ENCODE measurements at regions not wholly inside any gene's neighbourhood (a gene's known extent, or its start where the extent isn't known, plus 50 kb on each side); places are given as distances from the start of the nearest gene placed in this dataset.
"Not testable (repeated sequence)": the region's sequence is repeated elsewhere in the genome, so short reads cannot be mapped to it uniquely, and the experiment has no call there.

- no peak for DNase-seq (ENCODE audit: low spot score)
Observed at GRCh38 chr11:87548797-87549196, 511.1 kb downstream of the TMEM135 start.

- no peak for DNase-seq (ENCODE audit: low spot score)
Observed at GRCh38 chr11:87545858-87546257, 508.1 kb downstream of the TMEM135 start.

GRCh38 chr11:87539596-87539995 is 501.9 kb downstream of the TMEM135 start:
- DNase-seq (ENCODE audit: low spot score) = no peak

- DNase-seq (ENCODE audit: low spot score) = no peak
Observed at GRCh38 chr11:87536565-87536964, 498.8 kb downstream of the TMEM135 start.

GRCh38 chr11:87536016-87536415 is 498.3 kb downstream of the TMEM135 start:
- no peak for DNase-seq (ENCODE audit: low spot score)

GRCh38 chr11:87535513-87535912 is 497.8 kb downstream of the TMEM135 start:
- no peak for DNase-seq (ENCODE audit: low spot score)

- not testable (repeated sequence) for DNase-seq (ENCODE audit: low spot score)
Observed at GRCh38 chr11:87531835-87532234, 494.1 kb downstream of the TMEM135 start.

GRCh38 chr11:87529486-87529885 is 491.8 kb downstream of the TMEM135 start:
- DNase-seq (ENCODE audit: low spot score) = no peak

- no peak for DNase-seq (ENCODE audit: low spot score)
Observed at GRCh38 chr11:87528752-87529151, 491.0 kb downstream of the TMEM135 start.

- DNase-seq (ENCODE audit: low spot score) = no peak
Observed at GRCh38 chr11:87523276-87523675, 485.5 kb downstream of the TMEM135 start.

GRCh38 chr11:87518266-87518665 is 480.5 kb downstream of the TMEM135 start:
- DNase-seq (ENCODE audit: low spot score) = no peak

- no peak for DNase-seq (ENCODE audit: low spot score)
Observed at GRCh38 chr11:87517351-87517750, 479.6 kb downstream of the TMEM135 start.

- not testable (repeated sequence) for DNase-seq (ENCODE audit: low spot score)
Observed at GRCh38 chr11:87507722-87508121, 470.0 kb downstream of the TMEM135 start.

GRCh38 chr11:87506946-87507345 is 469.2 kb downstream of the TMEM135 start:
- DNase-seq (ENCODE audit: low spot score) = not testable (repeated sequence)

- DNase-seq (ENCODE audit: low spot score) = no peak
Observed at GRCh38 chr11:87501388-87501787, 463.7 kb downstream of the TMEM135 start.

GRCh38 chr11:87494936-87495335 is 457.2 kb downstream of the TMEM135 start:
- DNase-seq (ENCODE audit: low spot score) = not testable (repeated sequence)

- DNase-seq (ENCODE audit: low spot score) = not testable (repeated sequence)
Observed at GRCh38 chr11:87494026-87494425, 456.3 kb downstream of the TMEM135 start.

GRCh38 chr11:87493516-87493915 is 455.8 kb downstream of the TMEM135 start:
- DNase-seq (ENCODE audit: low spot score) = no peak

GRCh38 chr11:87491381-87491780 is 453.6 kb downstream of the TMEM135 start:
- DNase-seq (ENCODE audit: low spot score) = no peak

- DNase-seq (ENCODE audit: low spot score) = no peak
Observed at GRCh38 chr11:87490671-87491070, 452.9 kb downstream of the TMEM135 start.

- DNase-seq (ENCODE audit: low spot score) = no peak
Observed at GRCh38 chr11:87484566-87484965, 446.8 kb downstream of the TMEM135 start.

GRCh38 chr11:87477321-87477720 is 439.6 kb downstream of the TMEM135 start:
- DNase-seq (ENCODE audit: low spot score) = no peak

GRCh38 chr11:87473174-87473573 is 435.4 kb downstream of the TMEM135 start:
- no peak for DNase-seq (ENCODE audit: low spot score)

- DNase-seq (ENCODE audit: low spot score) = no peak
Observed at GRCh38 chr11:87466223-87466622, 428.5 kb downstream of the TMEM135 start.

GRCh38 chr11:87465716-87466115 is 428.0 kb downstream of the TMEM135 start:
- no peak for DNase-seq (ENCODE audit: low spot score)
